Iris pigment epithelial cell (primary cell): ENCODE measurements at regions not wholly inside any gene's neighbourhood (a gene's known extent, or its start where the extent isn't known, plus 50 kb on each side); places are given as distances from the start of the nearest gene placed in this dataset.
"Not testable (repeated sequence)": the region's sequence is repeated elsewhere in the genome, so short reads cannot be mapped to it uniquely, and the experiment has no call there.

ENCODE experiments used
- DNase-seq: peaks from one replicate; pipeline ENCODE4 v3.0.0-alpha.2; 2011; ENCODE audit warnings: low read depth

DNA sequence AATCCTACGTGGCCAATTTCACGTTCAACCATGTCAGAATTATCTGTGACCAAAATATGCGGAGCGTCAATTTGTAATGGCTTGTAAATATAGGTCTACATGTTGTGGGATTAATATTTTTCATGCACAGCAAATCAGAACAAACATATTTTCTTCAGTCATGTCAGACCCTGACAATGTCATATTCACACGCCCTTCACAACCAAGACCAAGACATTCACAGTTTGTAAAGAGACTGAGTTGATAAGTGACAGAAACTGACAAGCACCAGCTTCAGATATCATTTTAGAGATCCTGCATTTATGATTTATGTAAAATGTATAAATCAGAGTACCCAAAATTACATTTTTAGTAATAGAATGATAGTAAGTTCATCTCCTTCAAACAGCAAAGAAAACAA, 57.3 kb upstream of the NOVA1 start:
- no peak for DNase-seq

DNA sequence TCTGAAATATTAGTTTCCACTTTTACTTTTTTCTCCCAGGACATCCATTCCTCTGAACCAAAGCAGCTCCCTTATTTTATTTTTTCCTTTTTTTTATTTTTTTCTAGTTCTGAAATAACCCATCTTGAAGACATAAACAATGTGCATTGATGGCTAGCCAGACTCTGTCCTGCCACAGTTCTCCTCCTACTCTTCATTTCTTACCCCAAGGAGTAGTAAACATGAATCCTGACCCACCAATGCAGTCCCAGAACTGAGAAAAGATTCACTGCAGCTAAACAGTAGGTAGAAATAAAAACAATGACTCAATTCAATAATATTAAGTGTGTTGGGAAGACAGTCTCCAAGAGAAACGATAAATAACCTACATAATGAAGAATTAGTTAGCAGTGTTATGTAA, 65.7 kb upstream of the NOVA1 start:
- no peak for DNase-seq

DNA sequence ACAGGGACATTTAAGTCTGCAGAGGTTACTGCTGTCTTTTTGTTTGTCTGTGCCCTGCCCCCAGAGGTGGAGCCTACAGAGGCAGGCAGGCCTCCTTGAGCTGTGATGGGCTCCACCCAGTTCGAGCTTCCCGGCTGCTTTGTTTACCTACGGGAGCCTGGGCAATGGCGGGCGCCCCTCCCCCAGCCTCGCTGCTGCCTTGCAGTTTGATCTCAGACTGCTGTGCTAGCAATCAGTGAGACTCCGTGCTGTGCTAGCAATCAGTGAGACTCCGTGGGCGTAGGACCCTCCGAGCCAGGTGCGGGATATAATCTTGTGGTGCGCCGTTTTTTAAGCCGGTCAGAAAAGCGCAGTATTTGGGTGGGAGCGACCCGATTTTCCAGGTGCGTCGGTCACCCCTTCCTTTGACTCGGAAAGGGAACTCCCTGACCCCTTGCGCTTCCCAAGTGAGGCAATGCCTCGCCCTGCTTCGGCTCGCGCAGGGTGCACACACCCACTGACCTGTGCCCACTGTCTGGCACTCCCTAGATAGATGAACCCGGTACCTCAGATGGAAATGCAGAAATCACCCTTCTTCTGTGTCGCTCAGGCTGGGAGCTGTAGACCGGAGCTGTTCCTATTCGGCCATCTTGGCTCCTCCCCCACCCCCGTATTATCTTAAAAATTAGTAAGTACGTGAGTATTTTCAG, 81.0 kb upstream of the NOVA1 start:
- DNase-seq = not testable (repeated sequence)

DNA sequence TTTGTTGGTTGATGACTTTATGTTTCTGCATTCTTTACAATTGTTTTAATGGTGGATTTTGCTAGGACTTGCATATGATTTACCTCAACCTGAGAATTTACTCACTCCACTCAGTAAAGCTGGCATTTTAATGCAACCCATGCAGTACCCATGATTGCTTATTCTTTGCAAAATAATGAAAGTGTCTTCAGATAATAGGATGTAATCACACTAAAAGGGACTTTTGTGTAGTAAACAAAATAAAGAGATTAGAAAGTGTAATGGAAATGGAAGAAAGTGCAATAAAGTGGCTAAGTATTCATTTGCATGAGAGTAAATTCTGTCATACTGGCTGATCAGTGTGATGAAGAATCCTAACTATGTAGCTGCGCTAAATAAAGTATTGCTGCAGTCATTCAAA, 87.6 kb upstream of the NOVA1 start:
- DNase-seq = no peak

DNA sequence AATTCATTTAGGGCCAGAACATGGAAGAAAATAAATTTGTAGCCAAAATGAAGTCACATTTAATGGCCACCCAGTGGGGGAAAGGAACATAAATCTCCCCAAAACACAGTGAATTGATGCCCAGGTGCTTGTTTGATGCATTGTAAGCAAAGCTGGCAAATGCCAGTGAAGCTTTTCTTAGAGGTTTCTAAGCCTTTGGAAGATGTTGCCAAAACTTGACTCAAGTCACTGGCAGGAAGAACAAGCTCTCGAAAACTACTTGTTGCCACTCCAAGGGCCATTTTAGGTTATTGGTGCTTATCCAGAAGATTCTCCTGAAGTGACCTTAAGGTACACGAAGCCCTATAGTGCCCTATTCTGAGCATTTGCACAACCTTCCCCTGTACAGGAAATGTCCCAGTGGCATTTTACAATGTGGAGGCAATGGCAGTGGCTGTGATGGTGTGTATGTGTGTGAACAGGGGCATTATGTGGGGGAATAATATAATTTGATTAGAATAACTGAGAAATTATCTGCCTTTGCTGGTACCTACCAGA, 89.5 kb upstream of the NOVA1 start:
- DNase-seq = no peak

DNA sequence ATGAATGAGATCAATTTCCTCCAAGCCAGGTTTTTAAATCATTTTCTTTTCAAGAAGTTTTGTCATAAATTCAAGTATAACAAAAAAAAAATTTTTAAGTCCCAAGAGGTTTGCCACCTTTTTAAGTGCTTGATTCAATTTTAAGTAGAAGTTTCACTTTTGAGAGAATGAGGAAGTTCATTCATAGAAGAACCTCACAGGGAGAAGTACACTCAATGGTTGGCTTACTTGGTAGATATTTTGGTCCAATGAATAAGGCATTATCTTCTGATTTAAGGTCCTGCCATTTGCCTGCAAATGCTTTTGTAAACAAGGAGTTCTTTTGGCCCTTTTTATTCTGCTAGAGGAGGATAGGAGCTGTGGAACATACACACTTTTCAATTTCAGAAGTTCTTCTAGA, 96.7 kb upstream of the NOVA1 start:
- no peak for DNase-seq

DNA sequence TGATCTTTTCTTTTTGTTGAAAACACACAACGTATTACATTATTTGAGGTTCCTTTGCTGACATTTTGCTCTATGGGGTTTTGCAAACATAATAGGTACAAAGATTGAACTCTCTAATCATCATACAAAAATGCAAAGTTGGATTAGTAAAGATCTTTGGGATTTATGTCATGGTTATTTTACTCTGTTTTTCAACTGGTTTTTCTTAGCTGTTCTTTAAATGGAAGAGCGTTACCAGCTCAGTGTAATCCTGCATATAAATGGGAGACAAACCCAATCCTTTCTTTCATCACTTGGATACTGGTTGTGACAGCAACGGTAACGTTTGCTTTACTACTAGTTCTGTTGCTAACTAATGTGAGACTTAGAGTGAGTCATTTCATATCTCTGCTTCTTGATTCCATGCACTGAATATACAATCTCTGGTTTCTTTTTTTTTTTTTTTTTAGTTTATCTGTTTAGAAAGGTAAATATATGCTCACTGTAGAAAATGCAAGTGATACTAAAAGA, 104.9 kb upstream of the NOVA1 start:
- peak; percentile 48 for DNase-seq

DNA sequence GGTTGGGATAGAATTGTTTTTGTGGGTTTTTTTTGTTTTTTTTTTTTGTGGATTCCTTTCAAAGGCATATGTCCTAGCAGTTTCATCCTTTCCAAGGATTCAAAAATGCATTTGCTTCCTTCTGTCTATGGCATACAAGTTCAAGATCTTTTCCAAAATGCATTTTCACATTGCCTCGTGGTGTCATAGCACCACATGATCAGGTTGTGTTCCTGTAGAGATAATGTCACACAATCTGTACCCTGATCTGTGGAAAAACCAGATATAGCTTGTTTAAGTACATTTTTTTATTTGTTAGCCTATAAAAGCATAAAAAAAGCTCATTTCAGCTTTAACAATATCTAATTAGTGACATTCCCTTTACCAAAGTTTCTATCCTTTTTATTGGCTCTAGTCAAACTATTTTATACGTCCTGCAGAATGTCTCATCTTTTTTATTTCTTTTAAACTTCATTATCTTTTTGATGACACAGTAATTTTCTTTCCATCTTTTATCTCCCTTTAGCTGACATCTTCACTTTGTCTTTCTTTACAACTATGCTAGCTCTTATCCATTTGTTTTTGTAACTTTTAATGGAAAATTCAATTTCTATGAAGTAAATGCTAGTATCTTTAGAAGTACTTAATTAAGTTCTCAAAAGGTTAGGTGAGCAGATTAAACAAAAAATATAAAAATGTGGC, 106.0 kb upstream of the NOVA1 start:
- DNase-seq = no peak

DNA sequence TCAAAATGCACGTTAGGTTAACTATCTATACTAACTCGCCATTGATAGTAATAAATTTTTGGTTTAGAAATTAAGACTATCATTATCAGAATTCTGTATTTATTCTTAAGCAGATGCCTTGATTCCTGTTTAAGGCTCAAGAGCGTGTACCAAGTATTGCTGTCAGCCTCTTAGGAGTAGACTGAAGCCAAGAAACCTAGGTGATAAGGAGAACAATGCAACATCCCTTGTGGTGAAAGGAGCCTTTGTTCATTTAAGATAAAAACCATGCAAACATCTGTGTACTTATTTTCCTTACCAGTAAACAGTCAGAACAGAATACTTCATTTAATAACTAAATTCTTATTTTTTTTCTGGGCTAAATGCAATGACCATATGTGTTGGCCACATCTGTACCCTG, 109.4 kb upstream of the NOVA1 start:
- no peak for DNase-seq

DNA sequence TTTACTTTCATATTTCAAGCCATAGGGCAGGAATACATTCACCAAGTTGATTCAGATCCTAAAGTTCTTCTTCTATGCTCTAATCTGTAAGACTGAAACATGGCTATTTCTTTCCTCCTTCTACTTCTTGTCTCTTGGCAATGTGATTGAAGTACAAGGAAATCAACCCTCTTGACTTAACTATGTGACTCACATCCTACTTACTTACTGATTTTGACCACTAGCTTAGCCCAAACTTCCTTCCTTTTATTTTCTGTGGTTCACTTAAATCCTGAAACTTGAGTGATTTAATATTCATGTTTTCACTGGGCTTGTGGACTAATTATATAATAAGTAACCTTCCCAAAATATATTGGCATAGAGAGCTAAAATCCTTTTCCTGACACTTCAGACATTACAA, 111.2 kb upstream of the NOVA1 start:
- DNase-seq = peak; percentile 69

DNA sequence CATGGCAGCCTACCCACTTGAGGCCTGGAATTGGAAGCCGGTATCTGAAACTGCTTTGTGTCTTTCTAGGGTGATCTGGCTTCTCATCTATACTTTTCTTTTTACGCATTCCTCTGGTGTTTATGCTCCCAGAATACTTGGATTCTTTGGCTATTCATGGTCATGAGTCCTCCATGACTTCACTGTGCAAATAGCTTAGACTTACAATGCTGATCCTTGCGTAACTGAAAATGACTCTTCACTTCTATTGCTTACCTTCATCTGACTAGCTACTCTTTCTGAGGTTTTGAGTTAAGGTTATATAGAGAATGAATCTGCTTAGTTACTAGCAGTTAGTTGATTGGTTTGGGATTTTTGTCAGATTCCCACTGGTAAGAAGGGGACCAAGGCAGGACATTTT, 121.7 kb upstream of the NOVA1 start:
- peak; percentile 84 for DNase-seq

DNA sequence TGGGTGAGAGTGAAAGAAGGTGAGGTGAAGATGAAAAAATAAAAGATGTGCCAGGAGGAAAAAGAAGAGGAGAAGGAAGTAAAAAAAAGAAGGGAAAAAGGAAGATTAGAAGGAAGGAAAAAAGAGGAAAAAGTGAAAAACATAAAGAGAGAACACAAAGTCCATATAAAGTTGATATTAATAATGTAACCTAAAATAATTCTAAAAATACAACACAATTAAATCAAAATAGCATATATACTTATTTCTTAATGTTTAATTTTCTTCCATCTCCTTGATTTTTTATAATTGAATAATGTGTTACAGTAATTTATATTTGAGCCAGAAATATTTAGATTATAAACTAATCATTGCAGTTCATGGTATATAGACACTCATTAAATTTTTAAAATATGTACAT, 124.4 kb upstream of the NOVA1 start:
- DNase-seq = no peak

DNA sequence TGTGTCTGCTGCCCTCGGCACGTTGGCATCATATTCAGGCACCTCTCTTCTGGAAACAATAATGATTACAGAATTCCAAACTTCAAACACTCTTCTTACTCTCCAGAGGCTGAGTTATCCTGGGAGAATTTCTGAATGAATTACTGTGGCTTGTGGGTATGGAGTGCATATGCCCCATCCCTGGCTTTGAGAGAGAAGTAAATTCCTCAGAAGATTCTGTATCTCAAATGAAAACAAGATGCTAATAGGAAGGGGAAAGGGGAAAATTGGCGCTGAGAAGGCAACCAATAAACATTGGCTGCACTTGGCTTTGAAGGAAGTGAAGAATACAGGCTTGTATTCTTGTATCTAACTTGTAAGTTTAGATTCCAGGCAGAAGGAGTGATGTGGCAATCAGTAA, 132.0 kb upstream of the NOVA1 start:
- DNase-seq = peak; percentile 14

DNA sequence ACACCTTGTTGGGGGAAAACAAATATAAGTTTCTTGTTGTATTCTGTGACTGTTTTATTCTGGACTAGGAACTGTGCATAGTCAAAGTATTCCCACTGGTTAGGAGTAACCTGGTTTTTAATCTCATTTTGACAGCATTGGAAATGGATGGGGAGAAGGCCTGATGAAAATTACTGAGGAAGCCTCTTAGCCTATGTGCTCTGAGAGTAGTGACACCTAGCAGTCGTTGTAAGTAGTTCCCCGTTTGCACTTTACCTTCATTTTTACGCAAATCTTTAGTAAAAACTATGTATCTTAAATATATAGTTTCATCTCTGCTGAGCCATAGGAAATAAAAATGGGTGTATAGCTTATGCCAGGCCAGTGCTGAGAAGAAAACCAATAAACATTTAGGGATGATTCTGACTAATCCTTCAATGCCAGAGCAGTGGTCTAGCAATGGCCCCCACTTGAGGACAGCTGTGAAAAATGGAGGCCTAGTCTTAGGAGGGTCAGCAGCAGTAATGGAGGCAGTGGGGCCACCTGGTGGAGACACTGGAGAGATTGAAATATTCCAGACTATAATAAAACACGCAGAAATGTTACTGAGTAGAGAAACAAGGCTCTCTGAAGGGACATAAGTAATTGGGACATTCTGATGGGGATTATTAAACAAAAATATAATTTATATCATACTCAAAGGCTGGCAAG, 133.2 kb upstream of the NOVA1 start:
- DNase-seq = peak; percentile 23

DNA sequence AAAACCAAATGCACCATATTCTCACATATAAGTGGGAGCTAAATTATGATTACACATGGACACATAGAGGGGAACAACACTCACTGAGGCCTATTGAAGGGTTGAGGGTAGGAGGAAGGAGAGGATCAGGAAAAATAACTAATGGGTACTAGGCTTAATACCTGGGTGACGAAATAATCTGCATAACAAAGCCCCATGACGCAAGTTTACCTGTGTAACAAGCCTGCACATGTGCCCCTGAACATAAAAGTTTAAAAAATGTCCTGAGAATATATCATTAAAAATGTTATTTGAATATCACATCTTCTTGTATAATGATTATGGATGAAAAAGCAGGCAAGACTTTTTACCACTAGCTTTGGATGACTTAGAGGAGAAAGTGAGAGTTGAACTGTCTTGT, 138.0 kb upstream of the NOVA1 start:
- DNase-seq = no peak

DNA sequence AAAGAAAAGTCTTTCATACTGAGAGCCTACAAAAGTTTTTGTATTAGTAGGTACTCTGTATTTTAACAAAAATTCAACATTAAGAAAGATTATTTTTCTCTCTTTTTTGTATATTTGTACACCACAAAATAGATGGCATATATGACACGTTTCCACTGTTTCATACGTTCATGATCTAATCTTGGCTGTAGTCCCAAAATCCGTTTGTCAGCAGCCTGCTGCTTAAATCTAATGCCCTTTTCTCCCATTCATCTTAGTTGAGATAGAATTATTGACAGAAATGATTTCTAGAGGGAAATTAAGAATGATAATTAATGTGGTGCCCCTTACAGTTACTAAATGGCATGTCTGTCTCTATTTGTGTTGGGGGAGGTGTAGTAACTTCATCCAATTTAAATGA, 140.7 kb upstream of the NOVA1 start:
- peak; percentile 17 for DNase-seq

DNA sequence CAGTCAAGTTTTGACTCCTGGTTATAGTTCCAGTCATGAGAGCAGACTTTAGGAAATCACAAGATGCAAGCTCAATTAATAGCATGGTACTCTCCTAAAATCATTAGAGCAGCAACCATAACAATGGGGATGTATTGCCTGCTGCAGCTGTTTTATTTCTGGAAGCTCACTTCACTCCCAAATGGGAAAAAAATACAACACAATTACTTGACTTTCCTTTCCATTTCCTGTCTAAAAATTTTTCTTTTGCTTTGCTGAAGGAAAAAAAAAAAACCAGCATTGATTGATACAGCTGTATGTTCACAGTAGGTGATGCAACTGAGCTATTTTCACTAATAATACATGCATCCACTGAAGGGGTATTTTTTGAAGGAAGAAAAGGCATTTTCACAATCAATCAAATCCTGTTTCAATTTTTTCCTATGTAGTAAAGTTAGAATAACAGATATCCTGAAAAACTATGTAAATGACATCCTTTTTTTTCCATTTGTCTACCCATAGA, 143.9 kb upstream of the NOVA1 start:
- no peak for DNase-seq

DNA sequence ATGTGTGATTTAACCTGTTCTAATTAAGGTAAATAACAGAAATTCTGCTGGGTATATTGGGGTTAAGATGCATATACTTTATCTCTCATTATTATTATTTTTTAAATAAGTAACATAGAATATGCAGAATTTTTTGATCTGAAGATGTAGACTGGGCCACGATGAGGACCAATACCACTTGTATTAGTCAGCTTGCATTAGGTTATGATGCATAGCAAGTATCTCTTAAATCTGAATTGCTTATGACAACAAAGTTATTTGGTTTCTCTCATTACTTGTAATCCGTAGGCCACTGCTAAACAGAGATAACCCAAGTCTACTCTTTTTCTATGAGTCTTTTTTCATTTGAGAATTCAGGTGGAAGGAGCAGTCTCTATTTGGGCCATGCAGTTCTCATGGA, 145.5 kb upstream of the NOVA1 start:
- no peak for DNase-seq

DNA sequence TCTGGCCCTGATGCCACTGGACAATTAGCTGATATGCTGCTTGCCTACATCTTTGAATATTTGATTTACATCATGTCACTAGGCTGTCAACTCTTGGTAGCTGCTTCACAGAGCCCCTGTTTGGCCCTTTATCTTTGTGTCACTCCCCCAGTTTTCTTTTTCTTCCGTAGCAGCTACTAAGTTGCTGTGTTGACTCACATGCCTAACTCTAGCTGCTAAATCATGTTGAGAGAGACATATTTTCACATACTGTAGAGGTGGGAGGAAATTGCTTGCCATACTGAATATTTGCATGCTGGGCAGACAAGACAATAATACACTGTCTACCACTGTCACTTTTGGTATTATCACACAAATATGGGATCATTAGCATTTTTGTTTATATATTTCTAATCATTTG, 147.1 kb upstream of the NOVA1 start:
- DNase-seq = no peak

DNA sequence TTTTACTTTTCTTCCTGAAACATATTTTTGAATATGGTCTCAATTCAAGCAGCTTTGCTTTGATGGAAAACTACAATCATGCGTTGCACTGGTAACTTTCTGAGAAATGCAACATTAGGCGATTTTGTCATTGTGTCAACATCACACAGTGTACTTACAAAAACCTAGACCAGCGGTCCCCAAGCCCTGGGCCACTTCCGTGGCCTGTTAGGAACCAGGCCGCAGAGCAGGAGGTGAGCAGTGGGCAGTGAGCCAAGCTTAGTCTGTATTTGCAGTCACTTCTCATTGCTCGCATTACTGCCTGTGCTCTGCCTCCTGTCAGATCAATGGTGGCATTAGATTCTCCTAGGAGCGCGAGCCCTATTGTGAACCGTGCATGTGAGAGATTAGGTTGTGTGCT, 163.7 kb upstream of the NOVA1 start:
- no peak for DNase-seq

DNA sequence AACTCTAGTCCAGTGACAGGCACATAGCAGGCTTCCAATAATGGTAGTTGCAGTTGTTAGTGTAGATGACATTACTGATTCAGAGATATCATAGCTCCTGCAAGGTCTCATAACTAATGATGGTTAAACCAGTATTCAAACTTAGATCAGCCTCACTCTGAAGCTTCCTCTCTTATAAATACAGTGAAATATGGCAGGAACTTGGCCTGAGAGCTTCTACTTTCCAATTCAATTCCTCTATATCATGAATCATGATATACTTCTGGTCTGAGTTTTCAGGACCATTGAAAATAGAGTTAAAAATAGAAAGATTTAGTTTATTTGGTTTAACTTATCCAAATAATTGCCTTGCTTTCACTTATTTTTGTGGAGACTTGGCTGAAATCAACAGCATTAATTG, 167.5 kb upstream of the NOVA1 start:
- DNase-seq = peak; percentile 40

DNA sequence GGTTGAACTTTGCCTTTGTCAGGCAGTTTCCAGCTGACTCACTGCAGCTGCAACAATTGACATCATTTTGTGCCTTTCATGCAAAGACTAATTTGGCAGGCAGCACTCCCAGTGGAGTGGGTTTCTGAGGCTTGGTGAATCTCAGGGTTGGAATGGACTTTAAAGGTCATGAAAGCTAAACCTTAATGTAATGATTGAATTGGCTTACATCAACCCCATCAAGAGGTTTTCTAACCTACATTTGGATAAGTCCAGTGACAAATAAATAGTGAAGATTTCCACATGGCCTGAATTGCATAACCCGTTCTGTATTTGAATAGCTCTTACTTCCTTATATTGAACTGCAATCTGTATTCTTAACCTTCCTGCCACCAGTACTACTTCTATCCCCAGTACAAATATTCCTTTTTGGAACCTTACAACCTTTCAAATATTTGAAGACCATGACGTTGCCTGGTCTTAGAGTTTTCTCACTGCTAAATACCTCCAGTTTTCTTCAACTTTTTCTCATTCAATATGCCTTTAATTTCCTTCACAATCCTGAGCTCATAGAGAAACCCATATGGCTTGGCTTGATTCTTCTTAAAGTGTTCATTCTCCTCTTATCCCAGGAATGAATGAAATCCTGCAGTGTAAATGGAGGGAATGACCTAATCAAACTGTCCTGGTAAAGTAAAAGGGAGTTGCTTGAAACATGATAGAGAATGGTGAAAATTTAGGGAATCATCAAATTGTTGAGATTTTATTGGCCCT, 168.1 kb upstream of the NOVA1 start:
- peak; percentile 92 for DNase-seq
